IPS-18a (cell line): ENCODE measurements at regions not wholly inside any gene's neighbourhood (a gene's known extent, or its start where the extent isn't known, plus 50 kb on each side); places are given as distances from the start of the nearest gene placed in this dataset.

ENCODE experiments used
- H3K27ac ChIP-seq: one replicate; pipeline ENCODE4 v1.5.1; 2013; ENCODE audit warnings: low read length
- H3K27me3 ChIP-seq: one replicate; pipeline ENCODE4 v1.6.1; 2013; ENCODE audit warnings: mild to moderate bottlenecking, low read length; ENCODE audit not compliant: control insufficient read depth, insufficient read depth
- H3K36me3 ChIP-seq: one replicate; pipeline ENCODE4 v1.6.1; 2013; ENCODE audit warnings: low read depth, low read length; ENCODE audit not compliant: control insufficient read depth
- H3K4me1 ChIP-seq: one replicate; pipeline ENCODE4 v1.6.1; 2013; ENCODE audit warnings: low read depth, low read length; ENCODE audit not compliant: control insufficient read depth
- H3K4me3 ChIP-seq: one replicate; pipeline ENCODE4 v1.5.1; 2013; ENCODE audit warnings: low read length
- H3K9ac ChIP-seq: one replicate; pipeline ENCODE4 v1.6.1; 2013; ENCODE audit warnings: mild to moderate bottlenecking, low read length, moderate library complexity
- H3K9me3 ChIP-seq: one replicate; pipeline ENCODE4 v1.6.1; 2013; ENCODE audit warnings: low read depth, low read length; ENCODE audit not compliant: control insufficient read depth

DNA sequence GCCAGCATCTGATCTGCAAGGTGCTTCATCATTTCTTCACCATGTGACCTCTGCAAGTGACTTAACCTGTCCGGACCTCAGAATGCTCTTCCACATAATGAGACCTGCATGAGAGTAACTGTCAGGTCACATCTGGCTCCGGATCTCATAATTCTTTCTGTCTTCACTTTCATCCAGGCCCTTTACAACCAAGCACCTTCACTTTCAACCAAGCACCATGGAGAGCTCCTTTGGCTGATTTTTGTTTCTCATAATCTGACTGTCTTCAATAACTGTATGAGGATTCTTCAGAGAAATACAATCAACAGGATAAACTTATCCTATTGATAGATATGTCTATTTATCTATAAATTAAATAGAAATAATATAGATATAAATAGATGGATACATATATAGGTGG, 148.1 kb downstream of the VCX3A start:
- Histone ChIP-seq H3K27ac (no peak overlapping the region), H3K9me3 (no peaks in the 10 kb centered on the region), H3K4me3 (no peak overlapping the region), H3K36me3 (no peaks in the 10 kb centered on the region), H3K9ac (no peak overlapping the region), H3K4me1 (peaks cover 26% of the 10 kb centered on the region), H3K27me3 (no peaks in the 10 kb centered on the region)

DNA sequence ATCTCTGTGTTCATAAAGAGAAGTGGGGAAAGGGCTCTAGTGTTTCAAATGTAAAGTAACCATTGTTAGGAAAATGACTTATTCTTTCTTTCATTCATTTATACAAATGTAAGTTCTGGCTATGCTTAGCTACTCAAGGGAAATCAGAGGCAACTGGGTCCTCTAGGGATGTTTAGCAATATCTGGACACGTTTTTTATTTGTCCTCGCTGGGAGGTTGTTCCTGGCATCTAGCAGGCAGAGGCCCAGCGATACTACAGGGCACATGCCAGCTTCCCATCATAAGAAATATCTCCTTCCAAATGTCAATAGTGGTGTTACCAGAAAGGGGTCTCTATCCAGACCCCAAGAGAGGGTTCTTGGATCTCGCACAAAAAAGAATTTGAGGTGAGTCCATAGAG, 150.0 kb downstream of the VCX3A start:
- H3K4me1 ChIP-seq, result peaks cover 26% of the 10 kb centered on the region
- H3K4me3 ChIP-seq, result no peak overlapping the region
- H3K27ac ChIP-seq, result no peak overlapping the region
- no peaks in the 10 kb centered on the region for H3K9me3 ChIP-seq
- no peaks in the 10 kb centered on the region for H3K36me3 ChIP-seq
- no peak overlapping the region for H3K9ac ChIP-seq
- no peaks in the 10 kb centered on the region for H3K27me3 ChIP-seq

DNA sequence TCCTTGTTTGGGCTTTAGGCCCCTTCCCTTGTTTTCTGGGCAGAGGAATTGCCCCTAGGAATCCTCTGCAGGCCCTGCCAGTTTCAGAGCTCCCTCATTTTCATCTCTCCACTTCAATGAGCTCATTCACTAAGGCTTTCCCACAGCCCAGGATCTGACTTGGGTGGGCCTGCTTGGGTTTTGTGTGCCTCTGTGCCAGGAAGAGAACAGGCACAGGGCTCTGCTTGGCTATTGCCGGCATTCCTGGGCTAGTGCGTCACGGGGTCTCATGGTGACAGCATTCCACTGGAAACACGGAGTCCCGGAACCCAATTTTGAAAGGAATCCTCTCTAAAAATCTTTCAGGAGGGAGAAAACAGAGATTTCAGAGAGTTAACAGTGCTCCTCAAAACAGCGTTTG, 150.5 kb downstream of the VCX3A start:
- H3K36me3 ChIP-seq, result no peaks in the 10 kb centered on the region
- no peak overlapping the region for H3K27ac ChIP-seq
- no peaks in the 10 kb centered on the region for H3K9me3 ChIP-seq
- no peak overlapping the region for H3K9ac ChIP-seq
- H3K27me3 ChIP-seq, result no peaks in the 10 kb centered on the region
- no peak overlapping the region for H3K4me3 ChIP-seq
- H3K4me1 ChIP-seq, result peaks cover 26% of the 10 kb centered on the region

GRCh38 chrX:6383917-6384316, 151.0 kb downstream of the VCX3A start:
- no peaks in the 10 kb centered on the region for H3K27me3 ChIP-seq
- no peaks in the 10 kb centered on the region for H3K9me3 ChIP-seq
- H3K9ac ChIP-seq, result no peak overlapping the region
- peaks cover 26% of the 10 kb centered on the region for H3K4me1 ChIP-seq
- no peaks in the 10 kb centered on the region for H3K36me3 ChIP-seq
- no peak overlapping the region for H3K4me3 ChIP-seq
- no peak overlapping the region for H3K27ac ChIP-seq

DNA sequence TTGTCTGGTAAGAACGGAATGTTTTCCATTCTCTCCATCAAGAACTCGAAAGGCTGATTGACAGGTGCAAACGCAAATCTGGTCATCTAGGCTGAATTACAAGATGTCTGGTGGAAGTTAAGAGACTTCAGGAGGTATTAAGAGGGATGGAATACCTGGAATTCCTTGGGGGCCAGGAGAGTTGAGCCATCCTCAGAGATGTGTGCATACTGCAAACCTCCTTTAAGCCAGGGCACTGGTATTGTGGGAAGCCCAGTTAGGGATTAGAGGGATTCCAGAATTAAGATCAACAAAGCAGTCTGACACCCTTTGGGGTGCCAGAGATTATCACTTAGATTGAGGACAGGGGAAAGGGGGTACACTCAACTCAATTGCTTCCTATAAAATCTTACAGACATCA, 151.4 kb downstream of the VCX3A start:
- no peak overlapping the region for H3K4me3 ChIP-seq
- no peaks in the 10 kb centered on the region for H3K9me3 ChIP-seq
- no peak overlapping the region for H3K9ac ChIP-seq
- peaks cover 26% of the 10 kb centered on the region for H3K4me1 ChIP-seq
- no peaks in the 10 kb centered on the region for H3K27me3 ChIP-seq
- no peaks in the 10 kb centered on the region for H3K36me3 ChIP-seq
- no peak overlapping the region for H3K27ac ChIP-seq

- Histone ChIP-seq H3K4me1 (peaks cover 26% of the 10 kb centered on the region), H3K9me3 (no peaks in the 10 kb centered on the region), H3K9ac (no peak overlapping the region), H3K27ac (no peak overlapping the region), H3K4me3 (no peak overlapping the region), H3K36me3 (no peaks in the 10 kb centered on the region), H3K27me3 (no peaks in the 10 kb centered on the region)
These were observed 152.6 kb downstream of the VCX3A start for GRCh38 chrX:6382284-6382683.

- H3K27ac ChIP-seq, result no peak overlapping the region
- H3K4me1 ChIP-seq, result no peaks in the 10 kb centered on the region
- H3K4me3 ChIP-seq, result no peak overlapping the region
- H3K36me3 ChIP-seq, result no peaks in the 10 kb centered on the region
- H3K27me3 ChIP-seq, result no peaks in the 10 kb centered on the region
- no peaks in the 10 kb centered on the region for H3K9me3 ChIP-seq
- no peak overlapping the region for H3K9ac ChIP-seq
These were observed 148.6 kb upstream of the NLGN4X start for GRCh38 chrX:6377103-6377764.

GRCh38 chrX:6374556-6374955, 145.9 kb upstream of the NLGN4X start:
- H3K27me3 ChIP-seq, result no peaks in the 10 kb centered on the region
- H3K4me3 ChIP-seq, result no peak overlapping the region
- no peak overlapping the region for H3K9ac ChIP-seq
- no peaks in the 10 kb centered on the region for H3K4me1 ChIP-seq
- H3K27ac ChIP-seq, result no peak overlapping the region
- no peaks in the 10 kb centered on the region for H3K9me3 ChIP-seq
- no peaks in the 10 kb centered on the region for H3K36me3 ChIP-seq

DNA sequence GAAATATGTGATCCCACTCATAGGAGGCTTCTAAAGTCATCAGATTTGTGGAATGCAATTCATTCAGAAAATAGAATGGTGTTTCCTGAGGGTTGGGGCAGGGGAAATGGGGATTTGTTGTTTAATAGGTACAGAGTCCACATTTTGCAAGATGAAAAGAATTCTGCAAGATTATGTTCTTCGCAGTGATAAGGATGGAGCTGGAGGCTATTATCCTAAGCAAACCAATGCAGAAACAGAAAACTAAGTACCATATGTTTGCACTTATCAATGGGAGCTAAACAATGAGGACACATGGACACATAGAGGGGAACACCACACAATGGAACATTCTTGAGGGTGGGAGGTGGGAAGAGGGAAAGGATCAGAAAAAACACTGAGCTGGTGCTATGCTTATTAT, 144.3 kb upstream of the NLGN4X start:
- Histone ChIP-seq H3K36me3 (no peaks in the 10 kb centered on the region), H3K4me1 (no peaks in the 10 kb centered on the region), H3K4me3 (no peak overlapping the region), H3K27ac (no peak overlapping the region), H3K9ac (no peak overlapping the region), H3K9me3 (no peaks in the 10 kb centered on the region), H3K27me3 (no peaks in the 10 kb centered on the region)

GRCh38 chrX:6371353-6371752, 142.7 kb upstream of the NLGN4X start:
- Histone ChIP-seq H3K4me1 (no peaks in the 10 kb centered on the region), H3K9ac (no peak overlapping the region), H3K27me3 (no peaks in the 10 kb centered on the region), H3K4me3 (no peak overlapping the region), H3K27ac (no peak overlapping the region), H3K9me3 (no peaks in the 10 kb centered on the region), H3K36me3 (no peaks in the 10 kb centered on the region)

GRCh38 chrX:6363188-6363587, 134.5 kb upstream of the NLGN4X start:
- Histone ChIP-seq H3K27ac (no peak overlapping the region), H3K36me3 (no peaks in the 10 kb centered on the region), H3K27me3 (no peaks in the 10 kb centered on the region), H3K9ac (no peak overlapping the region), H3K4me3 (no peak overlapping the region), H3K9me3 (no peaks in the 10 kb centered on the region), H3K4me1 (peaks cover 13% of the 10 kb centered on the region)

DNA sequence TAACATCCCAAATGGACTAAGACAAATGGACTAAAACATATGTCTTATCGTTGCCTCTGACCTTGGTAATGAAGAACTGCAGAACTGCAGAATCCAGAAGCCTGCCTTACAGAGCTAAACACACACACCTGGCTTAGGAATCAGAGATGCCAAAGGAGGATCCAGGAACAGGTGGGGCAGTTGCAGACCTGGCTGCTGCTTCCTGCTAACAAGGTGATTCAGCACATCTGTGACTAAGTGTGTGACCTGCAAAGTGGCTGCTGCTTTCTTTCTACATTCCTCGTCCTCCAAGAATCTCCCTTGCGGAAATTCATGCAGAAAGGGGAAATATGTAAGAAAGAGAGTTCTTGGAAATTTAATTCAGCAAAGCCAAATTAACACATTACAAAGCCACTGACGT, 96.8 kb upstream of the NLGN4X start:
- H3K4me3 ChIP-seq, result no peak overlapping the region
- no peaks in the 10 kb centered on the region for H3K27me3 ChIP-seq
- no peak overlapping the region for H3K27ac ChIP-seq
- no peak overlapping the region for H3K9ac ChIP-seq
- H3K9me3 ChIP-seq, result peaks cover 8% of the 10 kb centered on the region
- no peaks in the 10 kb centered on the region for H3K4me1 ChIP-seq
- H3K36me3 ChIP-seq, result no peaks in the 10 kb centered on the region
